ENCODE measurements at regions not wholly inside any gene's neighbourhood (a gene's known extent, or its start where the extent isn't known, plus 50 kb on each side); places are given as distances from the start of the nearest gene placed in this dataset.

DNA sequence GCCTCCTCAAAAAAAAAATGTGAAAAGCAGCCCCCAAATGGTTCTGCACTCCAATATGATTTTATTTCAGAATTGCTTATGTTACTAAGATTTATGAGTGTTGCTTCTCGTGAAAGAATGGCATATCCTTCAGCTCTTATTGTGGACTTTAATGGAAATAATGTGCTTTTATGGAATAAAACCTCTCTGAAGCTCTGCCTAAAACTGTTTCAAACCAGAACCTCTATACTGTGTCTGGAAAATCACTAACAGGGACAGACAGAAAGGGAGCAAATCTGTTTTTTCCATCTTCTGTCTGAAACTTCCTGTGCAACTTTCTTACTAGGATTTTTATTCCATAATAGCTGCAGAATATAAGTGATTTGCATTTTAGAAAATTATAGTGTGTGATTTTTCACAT, 493.1 kb downstream of the ANKRD50 start:
- no peak for DNase-seq (ENCODE audit: low read depth in 2 of 2)

DNA sequence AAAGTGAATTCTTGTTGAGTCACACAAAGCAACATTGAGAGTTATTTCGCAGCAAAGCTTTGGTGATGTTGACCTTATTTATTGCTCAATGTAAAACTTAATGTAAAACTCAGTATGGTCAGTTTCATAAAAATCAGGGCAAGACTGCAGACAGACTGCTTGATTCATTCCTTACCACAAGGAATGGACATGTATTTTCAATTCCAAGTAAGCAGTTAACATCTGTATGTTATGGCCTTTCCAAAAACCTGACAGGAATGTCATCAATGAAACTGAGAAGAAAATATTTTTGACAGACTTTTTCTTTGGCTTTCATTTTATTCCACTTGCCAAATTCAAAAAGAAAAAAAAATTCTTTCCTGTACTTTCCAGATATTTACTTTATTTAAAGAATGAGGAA, 488.3 kb downstream of the ANKRD50 start:
- DNase-seq (ENCODE audit: low read depth in 2 of 2), result no peak

DNA sequence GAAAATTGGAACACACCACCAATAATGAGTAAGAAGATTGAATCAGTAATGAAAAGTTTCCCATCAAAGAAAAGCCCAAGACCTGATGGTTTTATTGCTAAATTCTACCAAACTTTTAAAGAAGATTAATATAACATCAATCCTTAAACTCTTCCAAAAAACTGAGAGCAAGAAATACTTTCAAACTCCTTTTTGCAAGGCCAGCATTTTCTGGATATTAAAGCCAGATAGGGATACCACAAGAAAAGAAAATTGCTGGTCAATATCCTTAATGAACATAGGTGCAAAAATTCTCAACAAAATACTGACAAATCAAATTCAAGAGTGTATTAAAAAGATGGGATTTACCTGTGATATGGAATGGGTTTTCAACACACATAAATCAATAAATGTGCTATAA, 484.6 kb downstream of the ANKRD50 start:
- no peak for DNase-seq (ENCODE audit: low read depth in 2 of 2)

GRCh38 chr4:124230268-124230667, 482.3 kb downstream of the ANKRD50 start:
- DNase-seq (ENCODE audit: low read depth in 2 of 2), result no peak

- DNase-seq (ENCODE audit: low read depth in 2 of 2), result no peak
Observed at GRCh38 chr4:124234771-124235170, 477.8 kb downstream of the ANKRD50 start.

- DNase-seq (ENCODE audit: low read depth in 2 of 2), result no peak
Observed at GRCh38 chr4:124243671-124244366, 468.7 kb downstream of the ANKRD50 start.

GRCh38 chr4:124253080-124253479, 459.5 kb downstream of the ANKRD50 start:
- no peak for DNase-seq (ENCODE audit: low read depth in 2 of 2)

DNA sequence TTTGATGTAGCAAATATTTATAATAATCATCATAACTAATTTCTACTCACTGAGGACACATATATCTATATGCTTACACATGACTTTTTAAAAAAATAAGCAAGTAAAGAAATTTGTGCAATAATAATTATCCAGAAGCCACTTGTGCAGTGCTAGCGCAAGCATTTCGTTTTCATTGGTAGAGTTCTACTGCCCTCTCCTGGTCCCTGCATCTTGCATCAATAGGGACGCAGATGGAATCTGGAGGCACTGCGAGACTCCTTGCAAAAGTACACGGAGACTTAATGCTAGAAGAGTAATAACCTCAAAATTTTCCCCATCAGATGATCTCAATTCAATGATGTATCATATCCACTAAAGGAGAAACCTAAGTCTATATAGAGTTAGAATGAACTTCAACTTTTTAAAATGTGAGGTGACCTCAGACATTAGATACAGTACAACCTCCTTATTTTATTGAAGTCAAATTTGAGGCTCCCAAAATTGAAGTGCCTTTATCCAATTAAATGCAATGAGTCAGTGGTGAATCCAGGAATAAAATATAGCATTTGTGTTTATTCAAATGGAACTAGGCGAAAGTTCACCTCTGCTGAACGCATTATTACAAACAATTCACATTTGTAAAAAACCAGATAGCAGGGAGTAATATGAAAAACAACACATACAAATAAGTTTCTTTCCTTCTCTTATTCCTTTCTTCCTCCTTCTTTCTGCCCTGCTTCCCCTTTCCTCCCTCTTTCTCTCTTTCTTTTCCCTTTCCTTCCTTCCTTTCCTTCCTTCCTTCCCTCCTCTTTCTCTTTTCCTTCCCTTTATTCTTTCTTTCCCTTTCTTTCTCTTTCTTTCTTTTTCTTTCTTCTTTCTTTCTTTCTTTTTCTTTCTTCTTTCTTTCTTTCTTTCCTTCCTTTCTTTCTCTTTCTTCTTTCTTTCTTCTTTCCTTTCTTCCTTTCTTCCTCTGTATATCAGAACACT, 450.0 kb downstream of the ANKRD50 start:
- DNase-seq (ENCODE audit: low read depth in 2 of 2), result peak in 1 of 2 donors; percentile 1

GRCh38 chr4:124265701-124266100, 446.8 kb downstream of the ANKRD50 start:
- no peak for DNase-seq (ENCODE audit: low read depth in 2 of 2)

GRCh38 chr4:124266721-124267120, 445.8 kb downstream of the ANKRD50 start:
- DNase-seq (ENCODE audit: low read depth in 2 of 2), result no peak

GRCh38 chr4:124276461-124276860, 436.1 kb downstream of the ANKRD50 start:
- no peak for DNase-seq (ENCODE audit: low read depth in 2 of 2)

- no peak for DNase-seq (ENCODE audit: low read depth in 2 of 2)
Observed at GRCh38 chr4:124277691-124278090, 434.8 kb downstream of the ANKRD50 start.

DNA sequence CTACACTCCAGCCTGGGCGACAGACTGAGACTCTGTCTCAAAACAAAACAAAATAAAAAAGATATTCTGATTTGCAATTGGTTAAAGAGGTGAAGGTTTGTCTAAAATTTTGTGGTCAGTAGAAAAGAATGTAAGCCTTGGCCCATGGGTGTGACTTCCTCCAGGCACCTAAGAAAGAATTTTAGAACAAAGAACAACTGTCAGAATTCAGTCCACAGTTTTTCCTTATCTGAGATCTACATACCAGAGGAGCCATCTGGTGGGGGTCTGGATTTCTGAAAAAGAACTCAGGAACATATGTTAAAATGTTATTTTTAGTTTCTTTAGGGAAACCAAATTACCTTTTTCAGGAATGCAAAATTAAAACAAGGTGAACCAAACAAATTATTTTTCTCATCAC, 434.1 kb downstream of the ANKRD50 start:
- no peak for DNase-seq (ENCODE audit: low read depth in 2 of 2)

GRCh38 chr4:124279741-124280140, 432.8 kb downstream of the ANKRD50 start:
- DNase-seq (ENCODE audit: low read depth in 2 of 2), result no peak

DNA sequence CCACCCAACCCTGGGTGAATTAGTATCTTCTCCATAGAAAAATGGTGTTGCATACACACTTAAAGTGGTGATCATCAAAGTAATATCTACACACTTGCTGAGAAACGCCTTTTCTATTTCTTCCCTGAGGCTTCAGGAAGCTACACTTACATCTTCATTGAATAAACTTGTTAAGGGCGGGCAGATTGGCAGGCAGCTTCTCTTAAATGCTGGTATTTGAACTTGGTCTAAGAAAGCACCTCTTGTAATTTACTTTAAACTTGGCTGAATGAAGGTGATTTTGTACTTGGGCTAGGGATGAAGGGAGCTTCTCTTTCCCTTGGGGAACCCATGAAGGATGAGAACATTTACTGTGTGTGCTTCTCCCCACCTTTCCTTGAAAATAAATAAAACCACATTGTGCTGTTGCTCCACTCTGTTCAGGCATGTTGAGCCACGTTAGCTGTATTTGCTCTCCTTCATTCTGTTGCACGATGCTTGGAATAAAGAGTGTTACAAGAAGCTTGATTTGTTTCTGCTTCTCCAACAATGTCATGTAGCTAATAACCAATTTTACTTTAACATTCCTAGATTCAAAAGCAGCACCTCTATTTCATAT, 430.1 kb downstream of the ANKRD50 start:
- no peak for DNase-seq (ENCODE audit: low read depth in 2 of 2)

- DNase-seq (ENCODE audit: low read depth in 2 of 2), result no peak
Observed at GRCh38 chr4:124288706-124289486, 423.6 kb downstream of the ANKRD50 start.

- no peak for DNase-seq (ENCODE audit: low read depth in 2 of 2)
Observed at GRCh38 chr4:124290678-124291077, 421.9 kb downstream of the ANKRD50 start.

GRCh38 chr4:124295413-124295812, 417.1 kb downstream of the ANKRD50 start:
- DNase-seq (ENCODE audit: low read depth in 2 of 2), result no peak

- DNase-seq (ENCODE audit: low read depth in 2 of 2), result no peak
Observed at GRCh38 chr4:124304941-124305340, 407.6 kb downstream of the ANKRD50 start.

- no peak for DNase-seq (ENCODE audit: low read depth in 2 of 2)
Observed at GRCh38 chr4:124306352-124306751, 406.2 kb downstream of the ANKRD50 start.

GRCh38 chr4:124307143-124307542, 405.4 kb downstream of the ANKRD50 start:
- DNase-seq (ENCODE audit: low read depth in 2 of 2), result no peak

DNA sequence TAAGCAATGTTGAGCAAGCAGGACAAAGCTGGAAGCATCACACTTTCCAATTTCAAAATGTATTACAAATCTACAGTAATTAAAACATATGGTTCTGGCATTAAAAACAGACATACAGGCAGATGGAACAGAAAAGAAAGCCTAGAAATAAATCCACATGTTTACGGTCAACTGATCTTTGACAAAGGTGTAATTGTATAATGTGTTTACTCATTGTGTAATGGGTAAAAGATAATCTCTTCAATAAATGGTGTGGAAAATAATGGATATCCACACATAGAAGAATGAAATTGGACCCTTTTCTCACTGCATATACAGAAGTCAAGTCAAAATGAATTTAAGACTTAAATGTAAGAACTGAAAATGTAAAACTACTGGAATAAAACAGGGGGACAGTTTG, 394.2 kb downstream of the ANKRD50 start:
- DNase-seq (ENCODE audit: low read depth in 2 of 2), result no peak

Measured in stimulated activated CD4-positive, alpha-beta T cell treated with anti-CD3 and anti-CD28 coated beads, Interleukin-1b, Interleukin-23, amount 100 ng/mL, for 4 hours (primary cell).